Glutamatergic neuron (in vitro differentiated cells): ENCODE measurements at regions not wholly inside any gene's neighbourhood (a gene's known extent, or its start where the extent isn't known, plus 50 kb on each side); places are given as distances from the start of the nearest gene placed in this dataset.

Source experiments
- DNase-seq: peaks from one replicate; pipeline ENCODE4 v3.0.0; 2022
- H3K27ac Mint-ChIP-seq: one replicate; pipeline ENCODE4 v1.8.0; 2020; ENCODE audit warnings: mild to moderate bottlenecking, mixed read lengths, inconsistent platforms; ENCODE audit not compliant: unreplicated experiment
- H3K27me3 Mint-ChIP-seq: one replicate; pipeline ENCODE4 v1.8.0; 2020; ENCODE audit warnings: mild to moderate bottlenecking, moderate library complexity, mixed read lengths, inconsistent platforms; ENCODE audit not compliant: unreplicated experiment
- H3K36me3 Mint-ChIP-seq: one replicate; pipeline ENCODE4 v1.8.0; 2020; ENCODE audit warnings: mild to moderate bottlenecking, mixed read lengths, inconsistent platforms; ENCODE audit not compliant: unreplicated experiment
- H3K4me1 Mint-ChIP-seq: one replicate; pipeline ENCODE4 v1.8.0; 2020; ENCODE audit warnings: mild to moderate bottlenecking, low read depth, mixed read lengths, inconsistent platforms; ENCODE audit not compliant: unreplicated experiment
- H3K4me3 Mint-ChIP-seq: one replicate; pipeline ENCODE4 v1.8.0; 2020; ENCODE audit warnings: mild to moderate bottlenecking, mixed read lengths, inconsistent platforms; ENCODE audit not compliant: unreplicated experiment
- H3K9me3 Mint-ChIP-seq: one replicate; pipeline ENCODE4 v1.8.0; 2020; ENCODE audit warnings: mild to moderate bottlenecking, moderate library complexity, mixed read lengths, inconsistent platforms; ENCODE audit not compliant: unreplicated experiment
- TF ChIP-seq, protein P1 (sequence below): fragments of 200-600 bp; sonication (generic); IDR thresholded peaks from one replicate; pipeline ENCODE4 v1.5.0; 2021; ENCODE audit not compliant: partially characterized antibody, unreplicated experiment

DNA sequence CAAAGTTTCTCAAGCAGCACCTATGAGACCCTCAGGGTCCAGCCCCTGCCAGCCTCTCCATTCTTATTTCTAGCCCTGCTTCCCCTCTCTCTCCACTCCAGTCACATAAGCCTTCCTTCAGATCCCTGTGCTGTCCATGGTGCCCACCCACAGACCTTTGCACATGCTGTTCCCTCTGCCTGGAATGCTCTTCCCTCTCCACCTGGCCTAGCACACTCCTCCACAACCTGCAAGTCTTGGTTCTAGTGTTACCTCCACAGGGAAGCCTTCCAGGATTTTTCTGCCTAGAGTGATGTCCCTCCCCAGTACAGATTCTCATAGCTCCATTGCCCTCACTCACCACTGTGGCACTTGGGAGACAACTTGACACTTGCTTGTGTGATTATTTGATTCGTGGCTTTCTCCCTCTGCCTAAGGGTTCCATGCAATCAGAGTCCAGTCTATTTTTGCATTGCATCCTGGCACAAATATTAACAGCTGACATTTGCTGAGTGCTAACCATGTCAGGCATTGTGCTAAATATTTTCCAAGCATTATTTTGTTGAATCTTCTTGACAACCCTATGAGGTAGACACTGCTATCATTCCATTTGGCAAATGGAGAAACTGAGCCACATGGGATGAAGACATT, 127.3 kb downstream of the SYF2 start:
- Mint-ChIP-seq H3K4me3 (no peak overlapping the region), H3K36me3 (peaks cover 8% of the 10 kb centered on the region), H3K27me3 (peaks cover 12% of the 10 kb centered on the region), H3K27ac (no peak overlapping the region), H3K9me3 (peaks cover 8% of the 10 kb centered on the region), H3K4me1 (peaks cover 27% of the 10 kb centered on the region)
- TF ChIP-seq, protein P1, sequence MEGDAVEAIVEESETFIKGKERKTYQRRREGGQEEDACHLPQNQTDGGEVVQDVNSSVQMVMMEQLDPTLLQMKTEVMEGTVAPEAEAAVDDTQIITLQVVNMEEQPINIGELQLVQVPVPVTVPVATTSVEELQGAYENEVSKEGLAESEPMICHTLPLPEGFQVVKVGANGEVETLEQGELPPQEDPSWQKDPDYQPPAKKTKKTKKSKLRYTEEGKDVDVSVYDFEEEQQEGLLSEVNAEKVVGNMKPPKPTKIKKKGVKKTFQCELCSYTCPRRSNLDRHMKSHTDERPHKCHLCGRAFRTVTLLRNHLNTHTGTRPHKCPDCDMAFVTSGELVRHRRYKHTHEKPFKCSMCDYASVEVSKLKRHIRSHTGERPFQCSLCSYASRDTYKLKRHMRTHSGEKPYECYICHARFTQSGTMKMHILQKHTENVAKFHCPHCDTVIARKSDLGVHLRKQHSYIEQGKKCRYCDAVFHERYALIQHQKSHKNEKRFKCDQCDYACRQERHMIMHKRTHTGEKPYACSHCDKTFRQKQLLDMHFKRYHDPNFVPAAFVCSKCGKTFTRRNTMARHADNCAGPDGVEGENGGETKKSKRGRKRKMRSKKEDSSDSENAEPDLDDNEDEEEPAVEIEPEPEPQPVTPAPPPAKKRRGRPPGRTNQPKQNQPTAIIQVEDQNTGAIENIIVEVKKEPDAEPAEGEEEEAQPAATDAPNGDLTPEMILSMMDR: no peak
- DNase-seq: no peak

DNA sequence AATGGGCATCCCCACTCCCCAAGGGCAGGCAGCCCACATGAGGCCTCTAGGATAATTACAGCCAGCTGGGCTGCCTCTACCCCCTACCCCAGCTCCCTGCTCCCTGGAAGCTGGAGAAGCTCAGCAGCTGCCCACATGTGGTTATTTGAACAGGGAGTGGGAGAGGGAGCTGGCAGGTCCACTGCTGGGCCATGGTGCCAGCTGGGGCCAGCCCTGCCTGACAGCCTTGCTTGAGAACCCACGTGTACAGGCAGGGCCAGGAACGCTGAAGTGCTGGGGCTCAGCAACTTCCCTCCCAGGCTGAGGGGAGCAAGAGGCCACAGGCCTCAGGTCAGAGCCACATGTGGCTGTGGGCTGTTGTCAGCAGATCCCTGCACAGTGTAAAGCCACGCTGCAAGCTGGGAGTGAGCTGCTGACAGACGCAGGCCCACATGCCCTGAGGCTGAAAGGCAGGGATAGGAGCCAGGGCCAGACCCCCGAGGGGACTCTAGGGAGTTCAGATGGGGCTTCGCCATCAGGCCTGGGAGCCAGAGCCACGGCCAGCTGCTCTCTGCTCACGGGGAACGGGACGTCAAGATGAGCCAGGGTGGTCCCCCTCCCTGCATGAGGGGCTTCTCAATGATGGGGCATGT, 129.0 kb downstream of the SYF2 start:
- peak overlapping the region; percentile 59 for H3K27ac Mint-ChIP-seq
- H3K27me3 Mint-ChIP-seq: peaks cover 14% of the 10 kb centered on the region
- peaks cover 12% of the 10 kb centered on the region for H3K9me3 Mint-ChIP-seq
- peak; percentile 82 for DNase-seq
- peak overlapping the region; percentile 27 for H3K4me3 Mint-ChIP-seq
- TF ChIP-seq, protein P1: no peak
- H3K4me1 Mint-ChIP-seq: peaks cover 43% of the 10 kb centered on the region
- no peaks in the 10 kb centered on the region for H3K36me3 Mint-ChIP-seq

DNA sequence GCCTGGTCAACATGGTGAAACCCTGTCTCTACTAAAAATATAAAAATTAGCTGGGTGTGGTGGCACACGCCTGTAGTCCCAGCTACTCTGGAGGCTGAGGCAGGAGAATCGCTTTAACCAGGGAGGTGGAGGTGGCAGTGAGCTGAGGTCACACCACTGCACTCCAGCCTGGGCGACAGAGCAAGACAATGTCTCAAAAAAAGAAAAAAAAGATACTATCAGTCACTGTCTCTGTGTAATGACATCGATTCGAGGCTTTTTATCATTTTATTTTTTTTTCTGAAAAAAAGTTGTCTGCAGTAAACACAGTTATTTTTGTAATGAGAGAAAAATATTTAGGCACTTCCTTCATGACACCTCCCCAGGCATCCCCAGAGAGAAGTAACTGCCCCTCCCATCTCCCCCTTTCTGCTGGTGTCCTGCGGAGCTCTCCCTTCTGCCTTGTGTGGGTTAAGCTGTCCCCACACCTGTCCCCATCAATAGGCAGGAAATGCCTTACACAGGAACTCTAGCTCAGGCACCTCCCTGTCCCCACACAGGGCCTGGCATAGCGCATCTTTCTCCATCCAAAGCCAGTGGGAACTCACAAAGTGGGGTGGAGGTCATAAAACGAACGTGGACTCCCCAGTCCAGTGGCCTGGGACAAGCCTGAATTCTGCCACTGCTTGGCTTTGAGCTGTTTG, 132.0 kb downstream of the SYF2 start:
- peaks cover 12% of the 10 kb centered on the region for H3K27me3 Mint-ChIP-seq
- H3K4me1 Mint-ChIP-seq: peaks cover 47% of the 10 kb centered on the region
- peak overlapping the region; percentile 46 for H3K27ac Mint-ChIP-seq
- H3K9me3 Mint-ChIP-seq: peaks cover 13% of the 10 kb centered on the region
- peaks cover 5% of the 10 kb centered on the region for H3K36me3 Mint-ChIP-seq
- TF ChIP-seq, protein P1: no peak
- DNase-seq: no peak
- H3K4me3 Mint-ChIP-seq: peak overlapping the region; percentile 63

DNA sequence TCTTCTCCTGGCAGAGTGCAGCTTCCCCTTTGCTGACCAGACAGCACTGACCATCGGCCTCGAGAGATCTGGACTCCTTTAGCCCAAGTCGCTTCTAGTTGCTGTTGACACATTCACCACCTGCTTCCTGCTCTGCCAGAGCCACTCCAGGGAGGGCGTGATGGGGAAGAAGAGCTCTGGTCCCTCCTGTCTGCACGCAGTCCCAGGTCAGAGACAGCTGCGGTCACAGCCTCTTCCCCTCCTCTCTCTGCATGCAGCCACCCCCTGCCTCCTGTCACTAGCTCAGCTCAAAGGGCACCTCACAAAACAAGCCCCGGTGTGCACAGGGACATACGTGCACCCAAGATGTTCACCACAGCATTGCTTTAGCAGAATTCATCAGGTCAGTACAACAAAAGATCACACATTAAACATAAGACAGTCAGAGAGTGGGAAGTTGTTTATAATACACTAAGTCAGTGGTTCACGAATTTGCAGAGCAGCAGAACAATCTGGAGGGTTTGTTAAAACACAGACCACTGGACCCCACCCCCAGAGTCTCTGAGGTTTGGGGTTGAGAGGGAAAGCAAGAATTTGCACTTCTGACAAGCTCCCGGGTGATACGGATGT, 132.9 kb downstream of the SYF2 start:
- Mint-ChIP-seq H3K4me1 (peaks cover 42% of the 10 kb centered on the region), H3K4me3 (peak overlapping the region; percentile 75), H3K27me3 (peaks cover 11% of the 10 kb centered on the region), H3K36me3 (peaks cover 5% of the 10 kb centered on the region), H3K27ac (peak overlapping the region; percentile 92), H3K9me3 (peaks cover 14% of the 10 kb centered on the region)
- DNase-seq: peak; percentile 65
- TF ChIP-seq, protein P1: no peak
